ENCODE measurements at regions not wholly inside any gene's neighbourhood (a gene's known extent, or its start where the extent isn't known, plus 50 kb on each side); places are given as distances from the start of the nearest gene placed in this dataset.

DNA sequence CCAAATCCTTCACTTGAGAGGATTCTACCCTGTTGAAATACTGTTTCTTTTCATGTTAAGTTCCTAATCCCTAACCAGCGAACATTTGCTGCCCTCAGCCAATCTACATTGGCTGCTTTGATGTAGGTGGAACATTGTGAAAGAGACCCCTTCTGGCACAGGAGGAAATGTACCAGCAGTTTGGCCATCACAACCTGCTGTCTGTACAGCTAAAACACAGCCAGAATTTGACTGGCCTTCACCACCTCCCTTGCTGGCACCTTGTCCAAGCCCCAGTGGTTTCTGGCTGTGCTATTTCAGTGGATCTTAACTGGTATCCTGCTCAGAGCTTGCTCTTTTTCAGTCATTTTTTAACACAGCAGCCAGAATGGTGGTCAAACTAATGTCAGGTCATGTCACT lies 202.1 kb upstream of the EPHA7 start:
- no peak for DNase-seq

DNA sequence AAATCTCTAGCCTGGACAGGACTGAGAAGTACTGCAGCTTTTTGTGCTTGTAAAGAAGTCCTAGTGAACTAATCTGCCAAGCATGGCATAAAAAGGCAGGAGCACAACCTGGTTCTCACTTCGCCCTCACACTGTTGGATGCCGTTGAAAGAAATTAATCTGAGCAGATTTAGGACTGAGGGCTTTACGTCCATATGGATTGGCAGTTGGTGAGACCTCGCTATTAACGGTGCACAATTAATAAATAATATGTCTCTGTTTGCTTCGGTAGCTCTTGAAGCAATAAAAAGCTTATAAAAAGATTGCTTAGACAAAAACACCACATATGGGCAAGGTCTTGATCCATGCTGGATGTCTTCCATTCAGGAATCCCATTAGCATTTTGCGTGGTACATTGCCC lies 185.6 kb upstream of the EPHA7 start:
- no peak for DNase-seq

GRCh38 chr6:93592417-93592816 lies 173.1 kb upstream of the EPHA7 start:
- no peak for DNase-seq

DNA sequence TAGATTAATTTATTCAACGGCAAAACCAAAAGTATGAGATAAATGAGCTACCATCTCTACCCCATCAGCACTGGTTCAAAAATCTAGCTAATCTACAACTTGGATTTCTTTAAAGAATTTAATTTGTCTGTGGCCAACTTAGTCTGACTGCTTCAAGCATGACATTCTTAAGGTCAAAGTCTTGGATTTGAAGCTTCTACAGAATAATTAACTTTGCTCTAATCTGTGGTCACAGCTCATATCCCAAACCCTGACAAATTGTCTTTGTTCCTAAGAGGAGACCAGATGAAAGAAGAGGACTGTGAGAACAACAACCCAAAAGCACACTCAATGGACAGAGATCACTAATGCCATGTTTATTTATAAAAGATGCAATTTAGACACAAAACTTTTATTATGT lies 166.9 kb upstream of the EPHA7 start:
- DNase-seq: no peak

DNA sequence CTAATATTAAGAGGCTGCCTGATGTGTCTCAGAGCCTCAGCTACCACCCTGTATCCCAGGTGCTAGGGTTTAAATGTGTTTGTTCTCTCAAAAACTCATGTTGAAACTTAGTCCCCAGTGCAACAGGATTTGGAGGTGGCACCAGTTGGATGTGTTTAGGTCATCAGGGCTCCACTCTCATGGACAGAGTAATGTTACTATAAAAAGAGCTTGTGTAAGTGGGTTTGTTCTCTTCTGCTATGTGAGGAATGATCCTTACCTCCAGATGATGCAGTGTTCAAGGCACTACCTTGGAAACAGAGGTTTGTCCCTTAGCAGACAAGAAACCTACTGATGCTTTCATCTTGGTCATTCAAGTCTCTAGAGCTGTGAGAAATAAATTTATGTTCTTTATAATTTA lies 164.9 kb upstream of the EPHA7 start:
- DNase-seq: no peak

DNA sequence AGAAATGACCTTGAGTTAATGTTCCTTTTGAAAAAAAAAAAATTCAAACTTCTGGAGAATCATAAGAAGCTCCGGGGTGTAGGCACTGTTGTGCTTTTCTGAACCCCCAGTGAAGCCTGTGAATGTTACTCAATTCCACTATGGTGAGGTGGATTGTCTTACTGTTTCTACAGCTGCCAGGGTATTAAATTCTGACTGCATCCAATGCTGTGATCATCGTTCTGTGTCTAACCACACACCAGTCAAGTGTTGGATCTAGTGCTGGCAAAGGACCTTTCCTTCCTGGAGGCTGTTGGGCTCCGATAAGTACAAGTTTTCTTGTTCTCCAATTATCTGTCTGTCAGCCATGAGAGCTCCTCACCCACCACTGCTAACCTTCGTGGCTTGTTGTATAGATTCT lies 162.0 kb upstream of the EPHA7 start:
- DNase-seq: no peak

- DNase-seq: no peak
These were observed 161.1 kb upstream of the EPHA7 start for GRCh38 chr6:93580446-93580845.

DNA sequence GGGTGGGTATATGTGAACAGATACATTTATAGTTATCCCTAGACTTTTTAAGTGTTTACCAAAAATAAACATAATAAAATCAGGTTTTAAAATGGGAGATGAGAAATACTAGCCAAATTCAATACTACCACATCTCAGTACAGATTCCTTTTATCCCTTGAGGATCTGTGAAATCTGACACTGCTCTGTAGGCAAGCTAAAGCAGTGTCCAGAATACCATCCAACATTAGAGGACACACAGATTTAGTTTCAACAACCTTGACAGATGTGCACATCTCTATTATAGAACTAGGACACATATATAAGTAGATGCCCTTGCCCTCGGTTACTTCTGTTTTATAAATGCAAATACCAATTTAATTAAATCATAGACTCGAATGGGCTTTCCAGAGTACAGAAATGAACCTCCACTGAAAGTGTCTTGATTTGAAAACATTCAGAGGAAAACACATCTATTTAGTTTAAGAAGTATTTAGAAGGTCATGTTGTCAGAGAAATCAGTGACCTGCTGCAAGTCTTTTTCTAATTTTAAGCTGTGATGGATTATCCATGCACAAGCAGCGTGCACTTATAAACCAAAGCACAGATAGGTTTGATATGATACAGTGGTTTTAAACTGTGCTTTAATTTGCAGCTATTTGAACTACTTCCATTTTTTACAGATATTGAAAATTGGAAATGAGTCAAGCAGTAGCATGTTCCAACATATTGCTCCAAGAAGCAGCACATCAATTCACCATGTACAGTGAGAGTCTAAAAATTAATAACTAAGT lies 156.3 kb upstream of the EPHA7 start:
- DNase-seq: no peak

DNA sequence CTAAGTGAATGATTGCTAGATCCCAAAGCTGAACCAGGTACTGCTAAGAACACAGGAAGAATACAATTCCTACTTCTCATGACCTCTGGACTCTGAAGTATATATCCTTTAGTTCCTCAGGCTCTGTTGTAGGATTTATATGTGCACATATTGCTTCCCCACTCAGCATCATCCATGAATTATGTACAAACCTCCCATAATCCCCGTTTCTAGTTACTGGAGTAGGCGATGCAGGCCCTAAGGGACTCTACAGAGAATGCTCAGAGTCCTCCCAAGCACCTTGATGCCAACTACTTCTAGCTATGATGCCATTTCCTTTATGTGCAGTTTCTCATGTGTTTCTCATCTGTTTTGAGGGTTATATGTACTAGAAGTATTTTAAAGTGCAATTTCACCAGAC lies 154.9 kb upstream of the EPHA7 start:
- DNase-seq: no peak

DNA sequence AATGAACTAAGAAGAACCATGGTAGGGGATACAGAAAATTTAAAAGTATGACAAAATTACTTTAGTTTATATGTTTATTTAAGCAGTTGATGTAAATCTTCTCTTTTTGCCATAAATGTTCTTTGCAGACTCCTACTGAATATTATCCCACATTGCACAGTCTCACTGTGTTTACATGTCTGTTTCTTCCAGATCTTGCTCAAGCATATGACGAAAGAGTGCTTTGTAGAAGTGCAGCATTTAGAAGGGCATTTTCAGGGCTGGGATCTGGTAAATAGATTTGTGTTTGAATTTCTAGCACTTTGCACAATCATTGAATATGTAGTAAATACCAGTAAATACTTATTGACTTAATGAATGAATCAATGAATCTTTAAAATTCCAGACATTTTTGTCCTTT lies 152.0 kb upstream of the EPHA7 start:
- no peak for DNase-seq

DNA sequence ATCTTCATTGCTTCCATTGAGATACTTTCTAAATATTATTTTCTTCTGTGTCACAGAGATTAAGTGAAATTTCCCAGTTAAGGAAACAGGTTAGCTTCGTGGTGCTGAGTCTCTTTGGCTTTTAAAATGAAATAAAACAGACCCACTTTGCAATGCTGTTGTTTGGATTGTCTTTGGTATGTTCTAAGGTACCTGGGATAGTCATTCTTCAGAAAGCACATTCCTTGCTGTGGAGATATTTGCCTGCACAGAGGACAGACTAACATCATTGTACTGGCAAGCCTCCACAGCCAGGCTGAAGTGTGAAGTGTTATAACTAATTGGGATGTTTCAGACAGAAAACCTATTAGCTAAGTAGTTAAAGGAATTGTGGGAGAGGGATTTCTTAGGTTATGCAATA lies 148.8 kb upstream of the EPHA7 start:
- DNase-seq: no peak

DNA sequence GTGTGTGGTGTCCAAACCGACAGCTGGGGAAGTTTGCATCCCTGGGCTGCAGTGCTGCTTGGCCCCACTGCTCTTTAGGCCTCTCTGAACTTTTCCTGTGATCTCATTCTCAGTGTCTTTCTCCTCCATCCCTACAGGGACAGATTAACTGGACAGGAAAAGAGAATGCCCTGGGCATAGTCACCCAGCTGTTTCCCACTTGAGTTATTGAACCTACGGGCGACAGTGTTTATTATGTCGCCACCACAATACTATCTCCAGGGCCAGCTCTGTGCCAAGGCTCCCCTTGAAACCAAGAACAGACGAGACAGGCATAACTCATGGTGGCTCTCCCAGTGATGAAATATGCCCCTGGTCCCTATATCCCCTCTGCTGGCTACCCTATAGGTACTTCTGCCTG lies 147.8 kb upstream of the EPHA7 start:
- DNase-seq: no peak

DNA sequence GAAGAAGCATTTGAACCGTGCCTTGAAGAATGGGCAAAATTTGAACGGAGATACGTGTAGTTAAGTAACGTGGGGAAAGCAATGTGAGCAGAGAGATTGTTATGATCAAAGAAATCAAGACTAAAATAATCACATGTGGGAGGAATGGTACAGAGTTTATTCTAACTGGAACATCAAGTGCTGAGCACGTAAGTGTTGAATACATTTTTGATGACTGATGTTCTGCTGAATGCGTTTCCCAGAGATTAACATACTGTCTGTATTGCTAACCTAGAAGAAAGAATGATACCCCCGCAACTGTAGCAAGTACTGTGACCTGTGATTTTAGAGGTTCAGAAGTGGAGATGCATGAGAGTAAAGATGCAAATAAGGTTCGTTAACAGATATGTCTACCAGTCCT lies 146.9 kb upstream of the EPHA7 start:
- no peak for DNase-seq

- no peak for DNase-seq
These were observed 143.2 kb upstream of the EPHA7 start for GRCh38 chr6:93562582-93562981.

- DNase-seq: no peak
These were observed 135.9 kb upstream of the EPHA7 start for GRCh38 chr6:93555292-93555691.

GRCh38 chr6:93554018-93554417 lies 134.7 kb upstream of the EPHA7 start:
- DNase-seq: no peak

- DNase-seq: no peak
These were observed 131.4 kb upstream of the EPHA7 start for GRCh38 chr6:93550551-93551276.

DNA sequence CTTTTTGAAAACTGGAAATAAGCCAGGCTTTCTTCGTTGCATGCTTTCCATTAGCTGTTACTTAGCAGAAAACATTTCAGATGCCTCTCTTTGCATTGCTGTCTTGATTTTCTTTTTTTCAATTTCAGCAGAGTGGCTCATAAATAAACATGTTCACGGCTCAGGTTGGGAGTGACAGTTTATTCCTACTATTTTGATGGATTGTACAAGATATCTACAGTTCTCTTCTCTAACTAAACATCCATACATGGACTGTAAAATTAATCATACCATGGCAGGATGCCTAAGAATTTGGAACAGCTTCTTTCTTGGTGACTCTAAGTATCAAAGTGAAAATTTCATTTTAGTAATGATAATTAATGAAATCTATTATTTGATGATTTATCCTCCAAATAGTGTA lies 130.5 kb upstream of the EPHA7 start:
- DNase-seq: no peak

DNA sequence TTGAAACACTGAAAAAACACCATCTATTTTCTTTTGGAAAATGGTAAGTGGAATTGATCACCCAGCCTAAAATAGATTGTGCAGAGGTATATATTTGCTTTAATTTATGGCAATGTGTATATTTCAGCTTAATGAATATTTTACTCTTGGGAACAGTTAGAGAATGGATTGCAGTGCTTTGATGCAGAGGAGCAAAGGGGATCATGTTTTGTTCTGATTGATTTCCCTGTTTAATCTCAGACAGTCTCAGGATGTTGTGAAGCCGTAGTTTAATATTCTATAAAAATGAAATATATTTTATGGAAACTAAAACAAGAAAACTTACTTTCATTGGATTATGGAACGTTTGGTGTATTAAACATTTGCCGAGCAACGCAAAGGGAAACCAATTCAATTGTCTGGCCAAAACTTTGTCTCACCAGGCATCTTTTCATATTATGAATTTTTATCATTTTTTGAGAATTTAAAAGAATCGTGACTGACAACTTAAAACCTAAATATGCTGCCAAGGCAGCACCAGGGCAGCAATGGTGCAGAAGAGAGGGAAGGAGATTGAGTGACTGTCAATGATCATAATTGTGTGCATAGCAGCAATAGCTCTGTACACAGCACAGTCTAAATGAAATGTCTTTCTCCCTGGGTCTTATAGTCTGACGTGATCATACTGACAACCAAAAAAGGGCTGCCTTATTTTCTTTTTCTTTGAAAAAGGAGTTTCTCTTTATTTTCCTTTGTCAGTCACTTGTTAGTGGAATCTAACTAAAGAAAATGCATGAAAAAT lies 105.5 kb upstream of the EPHA7 start:
- DNase-seq: no peak

DNA sequence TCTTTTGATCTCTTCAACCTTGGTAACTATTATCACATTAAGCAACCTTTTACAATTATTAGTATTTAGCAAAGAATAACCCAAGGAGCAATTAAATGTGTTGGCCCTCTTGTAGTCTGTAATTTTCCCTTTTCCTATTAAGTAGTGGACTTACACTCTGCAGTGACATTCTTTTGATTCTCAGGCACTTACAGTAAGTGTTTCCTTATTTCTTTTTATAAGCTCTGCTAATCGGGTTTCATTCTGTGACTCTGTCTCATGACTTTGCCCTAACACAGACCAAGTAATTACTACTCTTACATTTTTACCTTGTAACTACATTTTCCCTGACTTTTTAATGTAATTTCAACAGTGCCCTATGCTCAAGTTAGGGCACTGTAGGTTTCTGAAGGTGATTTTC lies 104.0 kb upstream of the EPHA7 start:
- DNase-seq: no peak

DNA sequence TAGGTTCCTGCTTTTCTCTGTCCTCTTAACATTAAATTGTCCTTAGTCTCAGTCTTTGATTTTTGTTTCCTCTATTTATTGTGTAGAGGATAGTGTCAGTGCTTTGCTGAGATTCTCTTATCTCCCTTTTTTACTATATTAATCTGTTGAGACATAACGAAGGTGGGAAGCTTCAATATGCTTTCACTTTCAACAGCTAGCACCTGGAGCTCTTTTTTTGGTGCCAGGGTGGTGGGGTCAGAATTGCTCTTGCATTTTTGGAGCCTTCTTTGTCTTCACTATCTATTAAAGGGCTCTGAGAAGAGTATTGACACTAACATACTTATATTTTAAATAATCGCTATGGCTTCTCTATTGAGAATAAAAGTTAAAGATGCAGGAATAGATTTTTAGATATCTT lies 97.1 kb upstream of the EPHA7 start:
- no peak for DNase-seq

DNA sequence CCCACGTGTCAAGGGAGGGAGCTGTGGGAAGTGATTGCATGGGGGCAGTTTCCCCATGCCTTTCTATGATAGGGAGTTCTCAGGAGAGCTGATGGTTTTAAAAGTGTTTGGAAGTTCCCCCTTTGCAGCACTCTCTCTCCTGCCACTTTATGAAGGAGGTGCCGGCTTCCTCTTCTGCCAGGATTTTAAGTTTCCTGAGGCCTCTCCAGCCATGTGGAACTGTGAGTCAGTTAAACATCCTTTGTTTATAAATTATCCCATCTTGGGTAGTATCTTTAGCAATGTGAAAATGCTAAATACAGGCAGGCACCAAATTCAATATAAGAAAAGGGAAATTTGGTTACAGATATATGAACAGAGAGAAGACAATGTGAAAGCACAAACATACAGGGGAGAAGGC lies 96.4 kb upstream of the EPHA7 start:
- DNase-seq: no peak

GRCh38 chr6:93498713-93499112 lies 79.4 kb upstream of the EPHA7 start:
- no peak for DNase-seq

DNA sequence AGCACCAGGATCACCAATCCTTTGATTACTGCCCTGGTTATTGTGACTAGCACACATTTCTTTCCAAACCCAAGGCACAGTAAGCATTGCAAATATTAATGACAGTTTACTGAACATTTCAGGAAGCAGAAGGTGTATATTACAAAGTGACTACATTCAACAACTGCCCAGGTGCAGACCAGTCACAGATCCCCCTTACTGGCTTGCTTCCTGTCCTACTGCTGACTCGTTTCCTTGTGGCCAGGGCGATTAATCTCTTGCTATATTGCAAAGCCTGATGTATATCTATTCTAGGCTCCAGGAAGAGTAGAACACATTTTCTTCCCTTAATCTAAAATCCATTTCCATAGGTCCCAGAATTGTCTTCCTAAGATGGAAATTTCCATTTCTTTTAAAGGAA lies 77.2 kb upstream of the EPHA7 start:
- no peak for DNase-seq
